K562 (cell line): ENCODE measurements at regions not wholly inside any gene's neighbourhood (a gene's known extent, or its start where the extent isn't known, plus 50 kb on each side); places are given as distances from the start of the nearest gene placed in this dataset.

ENCODE experiments used
- MAZ ChIP-seq, 2 experiments: fragments of 450-650 bp in 1 of 2; sonication (generic) in 1 of 2; formaldehyde crosslinking; IDR thresholded peaks in 1 of 2; conservative IDR thresholded peaks in 1 of 2; 2 replicates each; pipeline versions ENCODE4 v1.4.0 to v1.5.0; 2020; ENCODE audit warnings: mild to moderate bottlenecking in 1 of 2, missing genetic modification reagents in 1 of 2
- NFXL1 ChIP-seq: fragments of 450-650 bp; formaldehyde crosslinking; IDR thresholded peaks from 2 replicates; pipeline ENCODE4 v1.4.0; 2021; ENCODE audit warnings: mild to moderate bottlenecking

GRCh38 chrX:99800016-99800415 is 610.1 kb downstream of the PCDH19 start:
- TF ChIP-seq MAZ (CRISPR knock-in tag; conservative IDR thresholded peaks at IDR 0.05 in 1 of 2, IDR thresholded peaks at IDR 0.05 in 1 of 2) (no peak), NFXL1 (CRISPR knock-in tag) (no peak)
